Left lung (tissue), 4 donors: ENCODE measurements at regions not wholly inside any gene's neighbourhood (a gene's known extent, or its start where the extent isn't known, plus 50 kb on each side); places are given as distances from the start of the nearest gene placed in this dataset.

ENCODE experiments used
- ATAC-seq: fragments of 200-7000 bp; cut with Tn5 transposase; one replicate; pipeline ENCODE4 v1.9.1; 2020; ENCODE audit warnings: moderate library complexity
- DNase-seq, 4 donors: peaks; one replicate each; pipeline ENCODE4 v3.0.0-alpha.2; 2013 to 2020
- H3K27ac ChIP-seq, 2 donors: fragments of 200-600 bp; sonication (generic) in 1 of 2; one replicate each; pipeline versions ENCODE4 v1.5.0 to v1.8.0; 2020 to 2021
- H3K27me3 ChIP-seq, 2 donors: fragments of 200-600 bp; sonication (generic) in 1 of 2; one replicate each; pipeline versions ENCODE4 v1.5.0 to v1.8.0; 2020 to 2021
- H3K36me3 ChIP-seq, 2 donors: fragments of 200-600 bp; sonication (generic) in 1 of 2; one replicate each; pipeline versions ENCODE4 v1.5.0 to v1.8.0; 2020 to 2021
- H3K4me1 ChIP-seq, 2 donors: fragments of 200-600 bp; one replicate each; pipeline ENCODE4 v1.8.0; 2021
- H3K4me3 ChIP-seq, 2 donors: fragments of 200-600 bp; sonication (generic) in 1 of 2; one replicate each; pipeline versions ENCODE4 v1.5.0 to v1.8.0; 2020 to 2021; ENCODE audit warnings: mild to moderate bottlenecking in 1 of 2
- H3K9me3 ChIP-seq, 2 donors: fragments of 200-600 bp; sonication (generic) in 1 of 2; one replicate each; pipeline versions ENCODE4 v1.5.0 to v1.8.0; 2020 to 2021
- CTCF ChIP-seq, 2 donors: fragments of 200-600 bp; sonication (generic) in 1 of 2; IDR thresholded peaks; one replicate each; pipeline versions ENCODE4 v1.5.0 to v1.8.0; 2021; ENCODE audit warnings: antibody characterized with exemption in 2 of 2
- intact Hi-C, 2 donors: fragments of 100-400 bp; cut with DNase I; formaldehyde crosslinking; loops; one replicate each; pipeline versions ENCODE4 v1.11.2 to v1.14.2; 2022
- donor health status: DM: no; HTN: yes; CAD: no.
- donor health status: DM: no; HTN: no; CAD: no.

GRCh38 chr4:188821500-188821899 lies 682.3 kb downstream of the TRIML1 start:
- Histone ChIP-seq H3K36me3 (no peaks in the 10 kb centered on the region), H3K4me3 (no peak overlapping the region), H3K27me3 (no peaks in the 10 kb centered on the region), H3K4me1 (no peaks in the 10 kb centered on the region), H3K27ac (no peak overlapping the region), H3K9me3 (no peaks in the 10 kb centered on the region)
- TF ChIP-seq CTCF (IDR thresholded peaks at IDR 0.05), result no peak
- no peak for ATAC-seq
- intact Hi-C loops, result no loop called here
- DNase-seq, result no peak

GRCh38 chr4:188822698-188823097 lies 683.5 kb downstream of the TRIML1 start:
- intact Hi-C loops, result no loop called here
- peak; percentile 64 for ATAC-seq
- DNase-seq, result peak in 1 of 4 donors; percentile 46

GRCh38 chr4:188824553-188824952 lies 685.3 kb downstream of the TRIML1 start:
- Histone ChIP-seq H3K27me3 (no peaks in the 10 kb centered on the region), H3K27ac (no peak overlapping the region), H3K4me1 (no peaks in the 10 kb centered on the region), H3K9me3 (no peaks in the 10 kb centered on the region), H3K4me3 (no peak overlapping the region), H3K36me3 (no peaks in the 10 kb centered on the region)
- intact Hi-C loops, result no loop called here
- no peak for ATAC-seq
- peak in 1 of 4 donors; percentile 63 for DNase-seq
- no peak for TF ChIP-seq CTCF (IDR thresholded peaks at IDR 0.05)

More at GRCh38 chr4:188822698-188823097, 683.5 kb downstream of the TRIML1 start:
- Histone ChIP-seq H3K4me3 (no peak overlapping the region), H3K27ac (no peak overlapping the region), H3K9me3 (no peaks in the 10 kb centered on the region), H3K4me1 (no peaks in the 10 kb centered on the region), H3K27me3 (no peaks in the 10 kb centered on the region), H3K36me3 (no peaks in the 10 kb centered on the region)
- no peak for TF ChIP-seq CTCF (IDR thresholded peaks at IDR 0.05)

- ATAC-seq, result peak; percentile 76
- Histone ChIP-seq H3K9me3 (no peaks in the 10 kb centered on the region), H3K27me3 (no peaks in the 10 kb centered on the region), H3K36me3 (no peaks in the 10 kb centered on the region), H3K27ac (no peak overlapping the region), H3K4me3 (no peak overlapping the region), H3K4me1 (no peaks in the 10 kb centered on the region)
- intact Hi-C loops, result no loop called here
- peak in 1 of 4 donors; percentile 3 for DNase-seq
- TF ChIP-seq CTCF (IDR thresholded peaks at IDR 0.05), result no peak
Observed at GRCh38 chr4:188826393-188826792, 687.2 kb downstream of the TRIML1 start.

- no peaks in the 10 kb centered on the region for H3K9me3 ChIP-seq
- no peaks in the 10 kb centered on the region for H3K4me1 ChIP-seq
- H3K27me3 ChIP-seq, result no peaks in the 10 kb centered on the region
- TF ChIP-seq CTCF (IDR thresholded peaks at IDR 0.05), result no peak
- ATAC-seq (no peak), DNase-seq (no peak)
- H3K36me3 ChIP-seq, result no peaks in the 10 kb centered on the region
- intact Hi-C loops, result no loop called here
- H3K27ac ChIP-seq, result no peak overlapping the region
- no peak overlapping the region for H3K4me3 ChIP-seq
Observed at GRCh38 chr4:188839704-188840103, 700.5 kb downstream of the TRIML1 start.
